ENCODE measurements at regions not wholly inside any gene's neighbourhood (a gene's known extent, or its start where the extent isn't known, plus 50 kb on each side); places are given as distances from the start of the nearest gene placed in this dataset.

- Histone ChIP-seq H3K36me3 (ENCODE audit: control insufficient read depth, insufficient read depth, low read length) (no peaks in the 10 kb centered on the region), H3K4me3 (ENCODE audit: low read depth, low read length) (no peak overlapping the region), H3K27me3 (ENCODE audit: control insufficient read depth, insufficient read depth, low read length) (no peaks in the 10 kb centered on the region)
- ChIA-PET POLR2A (no interaction called here), CTCF (interaction anchor here (1.4 kb wide), 1 partner anchor 21 kb away, joined by 3 read pairs; no protein-coding TSS in a partner anchor)
- no peak for DNase-seq (ENCODE audit: low read depth)
- TF ChIP-seq, protein P1, sequence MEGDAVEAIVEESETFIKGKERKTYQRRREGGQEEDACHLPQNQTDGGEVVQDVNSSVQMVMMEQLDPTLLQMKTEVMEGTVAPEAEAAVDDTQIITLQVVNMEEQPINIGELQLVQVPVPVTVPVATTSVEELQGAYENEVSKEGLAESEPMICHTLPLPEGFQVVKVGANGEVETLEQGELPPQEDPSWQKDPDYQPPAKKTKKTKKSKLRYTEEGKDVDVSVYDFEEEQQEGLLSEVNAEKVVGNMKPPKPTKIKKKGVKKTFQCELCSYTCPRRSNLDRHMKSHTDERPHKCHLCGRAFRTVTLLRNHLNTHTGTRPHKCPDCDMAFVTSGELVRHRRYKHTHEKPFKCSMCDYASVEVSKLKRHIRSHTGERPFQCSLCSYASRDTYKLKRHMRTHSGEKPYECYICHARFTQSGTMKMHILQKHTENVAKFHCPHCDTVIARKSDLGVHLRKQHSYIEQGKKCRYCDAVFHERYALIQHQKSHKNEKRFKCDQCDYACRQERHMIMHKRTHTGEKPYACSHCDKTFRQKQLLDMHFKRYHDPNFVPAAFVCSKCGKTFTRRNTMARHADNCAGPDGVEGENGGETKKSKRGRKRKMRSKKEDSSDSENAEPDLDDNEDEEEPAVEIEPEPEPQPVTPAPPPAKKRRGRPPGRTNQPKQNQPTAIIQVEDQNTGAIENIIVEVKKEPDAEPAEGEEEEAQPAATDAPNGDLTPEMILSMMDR (IDR thresholded peaks at IDR 0.05; ENCODE audit: insufficient read depth, low read depth, low read length) = no peak
Observed at GRCh38 chr11:28815110-28815509, 706.9 kb downstream of the METTL15 start.

DNA sequence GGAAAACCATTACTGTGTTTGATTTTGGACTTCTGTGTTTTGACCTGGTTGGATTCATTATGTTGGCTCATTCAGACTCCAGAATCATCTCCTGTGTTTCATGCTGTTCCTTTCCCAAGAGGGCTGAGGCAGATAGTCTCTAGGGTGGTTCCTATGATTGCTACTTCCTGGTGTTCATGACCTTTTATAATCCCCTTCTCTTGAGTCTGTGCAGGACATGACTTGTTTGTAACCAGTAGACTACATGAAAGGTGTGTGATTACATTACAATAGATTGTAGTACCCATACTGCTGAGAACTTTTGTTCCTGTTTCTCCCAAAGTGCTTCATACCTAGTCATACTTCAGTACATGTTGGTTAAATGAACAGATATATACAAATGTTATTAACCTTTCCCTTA lies 700.6 kb downstream of the METTL15 start:
- DNase-seq (ENCODE audit: low read depth) = no peak
- Histone ChIP-seq H3K27me3 (ENCODE audit: control insufficient read depth, insufficient read depth, low read length) (no peaks in the 10 kb centered on the region), H3K4me3 (ENCODE audit: low read depth, low read length) (no peak overlapping the region), H3K36me3 (ENCODE audit: control insufficient read depth, insufficient read depth, low read length) (no peaks in the 10 kb centered on the region)
- POLR2A ChIA-PET = no interaction called here
- CTCF ChIA-PET = no interaction called here
- TF ChIP-seq, protein P1 (IDR thresholded peaks at IDR 0.05; ENCODE audit: insufficient read depth, low read depth, low read length) = no peak

- TF ChIP-seq, protein P1 (IDR thresholded peaks at IDR 0.05; ENCODE audit: insufficient read depth, low read depth, low read length) = no peak
- Histone ChIP-seq H3K27me3 (ENCODE audit: control insufficient read depth, insufficient read depth, low read length) (no peaks in the 10 kb centered on the region), H3K4me3 (ENCODE audit: low read depth, low read length) (no peak overlapping the region), H3K36me3 (ENCODE audit: control insufficient read depth, insufficient read depth, low read length) (no peaks in the 10 kb centered on the region)
- no peak for DNase-seq (ENCODE audit: low read depth)
- CTCF ChIA-PET = no interaction called here
- POLR2A ChIA-PET = no interaction called here
Observed at GRCh38 chr11:28799316-28799715, 691.1 kb downstream of the METTL15 start.

DNA sequence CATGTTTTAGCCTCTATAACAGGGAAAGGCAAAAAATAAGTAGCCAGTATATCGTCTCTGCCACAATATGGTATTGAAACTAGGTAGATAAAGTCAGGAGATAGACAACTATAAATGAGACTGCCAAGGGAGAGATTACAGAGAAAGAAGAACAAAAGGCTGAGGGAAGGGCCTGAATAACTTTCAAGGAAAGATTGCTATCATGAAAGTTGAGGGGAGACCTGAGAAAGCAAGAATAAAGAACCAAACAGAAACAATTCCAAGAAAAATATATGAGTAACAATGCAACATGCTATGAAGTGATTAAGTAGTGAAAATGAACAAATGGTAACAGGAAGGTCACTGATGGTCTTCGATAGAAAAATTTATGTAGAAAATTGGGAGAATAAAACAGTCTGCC lies 690.1 kb downstream of the METTL15 start:
- Histone ChIP-seq H3K27me3 (ENCODE audit: control insufficient read depth, insufficient read depth, low read length) (no peaks in the 10 kb centered on the region), H3K36me3 (ENCODE audit: control insufficient read depth, insufficient read depth, low read length) (no peaks in the 10 kb centered on the region), H3K4me3 (ENCODE audit: low read depth, low read length) (no peak overlapping the region)
- DNase-seq (ENCODE audit: low read depth) = no peak
- POLR2A ChIA-PET = no interaction called here
- TF ChIP-seq, protein P1 (IDR thresholded peaks at IDR 0.05; ENCODE audit: insufficient read depth, low read depth, low read length) = no peak
- CTCF ChIA-PET = no interaction called here

- Histone ChIP-seq H3K27me3 (ENCODE audit: control insufficient read depth, insufficient read depth, low read length) (no peaks in the 10 kb centered on the region), H3K36me3 (ENCODE audit: control insufficient read depth, insufficient read depth, low read length) (no peaks in the 10 kb centered on the region), H3K4me3 (ENCODE audit: low read depth, low read length) (no peak overlapping the region)
- ChIA-PET CTCF (no interaction called here), POLR2A (no interaction called here)
- TF ChIP-seq, protein P1 (IDR thresholded peaks at IDR 0.05; ENCODE audit: insufficient read depth, low read depth, low read length) = no peak
- no peak for DNase-seq (ENCODE audit: low read depth)
Observed at GRCh38 chr11:28797536-28797935, 689.3 kb downstream of the METTL15 start.
